Fibroblast of mammary gland (primary cell): ENCODE measurements at regions not wholly inside any gene's neighbourhood (a gene's known extent, or its start where the extent isn't known, plus 50 kb on each side); places are given as distances from the start of the nearest gene placed in this dataset.

Experiments
- DNase-seq: peaks from one replicate; pipeline ENCODE4 v3.0.0-alpha.2; 2010; ENCODE audit warnings: low read depth
- H3K4me3 ChIP-seq: 2 replicates; pipeline ENCODE4 v1.5.1; 2011; ENCODE audit warnings: low read depth, mild to moderate bottlenecking, low read length, moderate library complexity; ENCODE audit not compliant: control insufficient read depth
- TF ChIP-seq, protein P1 (sequence below): conservative IDR thresholded peaks from 2 replicates; pipeline ENCODE4 v1.5.1; 2011; ENCODE audit warnings: low read depth, low read length, inconsistent platforms; ENCODE audit not compliant: control insufficient read depth, insufficient read depth

GRCh38 chr10:124346831-124347230 lies 71.9 kb downstream of the OAT start:
- no peak for DNase-seq
- TF ChIP-seq, protein P1, sequence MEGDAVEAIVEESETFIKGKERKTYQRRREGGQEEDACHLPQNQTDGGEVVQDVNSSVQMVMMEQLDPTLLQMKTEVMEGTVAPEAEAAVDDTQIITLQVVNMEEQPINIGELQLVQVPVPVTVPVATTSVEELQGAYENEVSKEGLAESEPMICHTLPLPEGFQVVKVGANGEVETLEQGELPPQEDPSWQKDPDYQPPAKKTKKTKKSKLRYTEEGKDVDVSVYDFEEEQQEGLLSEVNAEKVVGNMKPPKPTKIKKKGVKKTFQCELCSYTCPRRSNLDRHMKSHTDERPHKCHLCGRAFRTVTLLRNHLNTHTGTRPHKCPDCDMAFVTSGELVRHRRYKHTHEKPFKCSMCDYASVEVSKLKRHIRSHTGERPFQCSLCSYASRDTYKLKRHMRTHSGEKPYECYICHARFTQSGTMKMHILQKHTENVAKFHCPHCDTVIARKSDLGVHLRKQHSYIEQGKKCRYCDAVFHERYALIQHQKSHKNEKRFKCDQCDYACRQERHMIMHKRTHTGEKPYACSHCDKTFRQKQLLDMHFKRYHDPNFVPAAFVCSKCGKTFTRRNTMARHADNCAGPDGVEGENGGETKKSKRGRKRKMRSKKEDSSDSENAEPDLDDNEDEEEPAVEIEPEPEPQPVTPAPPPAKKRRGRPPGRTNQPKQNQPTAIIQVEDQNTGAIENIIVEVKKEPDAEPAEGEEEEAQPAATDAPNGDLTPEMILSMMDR: no peak
- no peak overlapping the region for H3K4me3 ChIP-seq

DNA sequence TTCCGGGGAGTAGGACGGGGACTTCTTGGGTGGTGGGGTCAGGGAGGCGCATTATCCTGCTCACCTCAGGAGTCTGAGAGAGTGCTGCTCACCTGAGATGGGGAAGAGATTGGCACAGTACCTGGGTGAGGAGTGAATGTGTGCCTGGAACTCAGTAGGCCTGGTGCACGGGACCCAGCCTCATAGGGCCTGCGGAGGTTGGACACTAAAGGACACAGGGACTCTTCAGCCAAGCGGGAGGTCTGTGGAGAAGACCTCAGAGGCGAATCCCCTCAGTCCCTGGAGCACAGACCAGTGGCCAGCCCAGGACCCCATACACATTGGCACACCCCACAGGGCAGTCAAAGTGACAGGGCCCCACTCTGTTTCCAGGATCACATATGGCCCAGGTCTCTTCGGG lies 73.2 kb downstream of the OAT start:
- DNase-seq: no peak
- no peak overlapping the region for H3K4me3 ChIP-seq
- TF ChIP-seq, protein P1: no peak

DNA sequence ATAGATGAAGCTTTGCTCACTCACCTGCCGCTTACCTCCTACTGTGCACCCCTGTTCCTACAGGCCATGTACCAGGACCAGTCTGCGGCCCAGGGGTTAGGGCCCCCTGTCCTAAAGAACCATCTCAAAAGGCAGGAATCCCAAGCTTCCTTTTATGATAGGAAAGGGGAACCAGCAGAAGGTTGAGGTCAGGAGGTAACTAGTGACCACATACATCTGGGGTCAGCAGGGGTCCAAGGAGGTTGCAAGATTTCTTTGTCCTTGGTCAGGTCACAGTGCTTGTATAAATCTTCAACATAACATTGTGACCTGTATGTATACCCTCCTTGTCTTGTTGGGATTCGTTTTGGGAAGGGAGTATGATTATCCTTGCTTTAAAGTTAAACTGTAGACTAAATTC lies 73.8 kb downstream of the OAT start:
- H3K4me3 ChIP-seq: no peak overlapping the region
- TF ChIP-seq, protein P1: no peak
- no peak for DNase-seq

DNA sequence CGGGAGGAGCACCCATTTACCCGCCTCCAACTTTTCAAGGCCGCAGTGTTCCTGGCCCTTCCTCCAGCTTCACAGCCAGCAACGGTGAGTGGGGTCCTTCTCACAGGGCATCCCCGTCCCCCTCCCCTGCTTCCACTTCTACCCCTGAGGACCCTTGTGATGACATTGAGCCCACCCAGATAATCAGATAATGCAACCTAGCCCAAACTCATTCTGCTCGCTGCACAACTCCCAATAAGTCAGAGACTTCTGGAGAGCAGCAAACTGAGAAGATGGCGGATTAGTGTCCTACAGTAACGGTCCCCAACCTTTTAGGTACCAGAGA lies 74.5 kb downstream of the OAT start:
- DNase-seq: no peak

DNA sequence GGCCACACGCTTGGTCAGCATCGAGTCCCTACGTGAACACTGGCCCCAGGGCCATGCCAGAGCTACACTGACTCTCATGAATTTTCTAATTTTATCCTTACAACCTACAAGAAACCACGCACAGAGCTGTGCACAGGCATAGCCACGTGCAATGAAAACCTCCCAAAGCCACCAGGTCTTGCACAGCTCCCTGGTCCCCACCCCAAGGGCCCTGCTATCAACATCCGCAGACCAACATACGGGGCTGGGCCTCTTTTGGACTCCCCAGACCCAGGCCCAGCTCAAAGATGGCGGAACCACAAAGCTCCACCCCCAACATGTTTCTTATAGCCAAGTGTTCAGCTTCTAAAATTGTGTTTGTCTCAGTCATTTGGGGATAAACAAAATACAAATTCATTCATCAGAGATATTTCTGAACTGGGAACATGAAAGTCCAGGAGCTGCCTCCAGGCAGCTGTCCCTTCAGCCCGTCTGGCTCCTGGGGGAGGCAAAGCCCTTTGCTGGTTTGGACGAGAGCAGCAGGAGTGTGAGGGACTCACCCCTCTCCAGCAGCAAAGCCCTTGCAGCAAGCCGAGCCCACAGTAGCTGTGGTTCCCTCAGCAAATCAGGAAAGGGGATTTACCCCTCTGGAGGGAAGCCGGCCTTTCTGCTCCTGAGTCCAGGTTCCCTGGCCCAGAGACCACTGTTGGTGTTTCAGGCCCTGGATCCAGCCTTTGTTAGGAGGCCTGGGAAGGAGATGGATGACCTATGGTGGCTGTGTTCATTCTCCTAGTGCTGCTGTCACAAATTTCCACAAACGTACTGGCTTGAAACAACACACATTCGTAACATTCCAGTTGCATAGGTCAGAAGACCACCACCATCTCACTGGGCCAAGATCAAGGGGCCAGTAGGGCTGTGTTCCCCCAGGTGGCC lies 75.1 kb downstream of the OAT start:
- TF ChIP-seq, protein P1: no peak
- H3K4me3 ChIP-seq: no peak overlapping the region
- no peak for DNase-seq

More for the DNA sequence above, 74.5 kb downstream of the OAT start:
- TF ChIP-seq, protein P1: no peak
- H3K4me3 ChIP-seq: no peak overlapping the region

DNA sequence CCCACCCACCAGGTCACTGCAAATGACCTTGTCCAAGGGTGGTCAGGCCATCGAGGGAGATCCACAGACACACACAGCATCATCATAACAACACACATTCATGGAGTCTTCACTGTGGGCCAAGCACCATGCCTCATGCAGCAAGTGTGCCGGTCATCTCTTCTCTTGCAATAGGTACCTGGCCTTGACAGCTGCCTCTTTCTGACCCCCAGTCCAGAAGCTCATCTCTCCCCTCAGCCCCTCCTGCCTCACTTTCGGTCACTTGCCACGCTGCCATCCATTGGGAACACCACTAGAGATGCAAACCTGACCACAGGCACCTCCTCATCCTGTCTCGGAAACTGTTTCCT lies 75.9 kb downstream of the OAT start:
- no peak overlapping the region for H3K4me3 ChIP-seq
- no peak for DNase-seq
- TF ChIP-seq, protein P1: no peak
